Upper lobe of left lung (tissue), 6 donors: ENCODE measurements at regions not wholly inside any gene's neighbourhood (a gene's known extent, or its start where the extent isn't known, plus 50 kb on each side); places are given as distances from the start of the nearest gene placed in this dataset.

Source experiments
- ATAC-seq, 2 donors: fragments of 200-7000 bp; cut with Tn5 transposase; one replicate each; pipeline ENCODE4 v1.9.1; 2022; ENCODE audit warnings: mild to moderate bottlenecking in 2 of 2, moderate library complexity in 2 of 2; ENCODE audit not compliant: low FRiP score in 2 of 2
- DNase-seq, 2 donors: peaks; one replicate each; pipeline ENCODE4 v3.0.0-alpha.2; 2019 to 2020
- H3K27ac ChIP-seq, 4 donors: fragments of 200-600 bp; sonication (generic); one replicate each; pipeline ENCODE4 v1.5.1; 2016 to 2019
- H3K27me3 ChIP-seq, 4 donors: fragments of 200-600 bp; sonication (generic); one replicate each; pipeline ENCODE4 v1.5.1; 2017 to 2019
- H3K36me3 ChIP-seq, 4 donors: fragments of 200-600 bp; sonication (generic); one replicate each; pipeline ENCODE4 v1.5.1; 2016 to 2019
- H3K4me1 ChIP-seq, 4 donors: fragments of 200-600 bp; sonication (generic); one replicate each; pipeline ENCODE4 v1.5.1; 2018 to 2019
- H3K4me3 ChIP-seq, 4 donors: fragments of 200-600 bp; sonication (generic); one replicate each; pipeline ENCODE4 v1.5.1; 2017 to 2019; ENCODE audit warnings: mild to moderate bottlenecking in 2 of 4, moderate library complexity in 1 of 4
- H3K9me3 ChIP-seq, 4 donors: fragments of 200-600 bp; sonication (generic); one replicate each; pipeline ENCODE4 v1.5.1; 2018 to 2019
- EP300 ChIP-seq, 4 donors: sonication (generic); formaldehyde crosslinking; IDR thresholded peaks; one replicate each; pipeline ENCODE4 v1.5.1; 2017; ENCODE audit warnings: antibody characterized with exemption in 4 of 4, control low read depth in 2 of 4
- POLR2A ChIP-seq, 4 donors: fragments of 450-650 bp; IDR thresholded peaks; one replicate each; pipeline ENCODE4 v1.5.1; 2016 to 2017; ENCODE audit warnings: antibody characterized with exemption in 4 of 4, mild to moderate bottlenecking in 2 of 4
- POLR2AphosphoS5 ChIP-seq, 2 donors: sonication (generic); formaldehyde crosslinking; IDR thresholded peaks; one replicate each; pipeline ENCODE4 v1.5.1; 2017; ENCODE audit warnings: antibody characterized with exemption in 2 of 2
- WGBS, 2 donors: methylation state at CpG; one replicate each; pipeline ENCODE4 v1.1.5; 2017 to 2018; 5-methylcytosine and 5-hydroxymethylcytosine counted together
- TF ChIP-seq, protein P1 (sequence below), 6 experiments: fragments of 450-650 bp in 4 of 6; fragments of 200-600 bp in 2 of 6; sonication (generic) in 2 of 6; IDR thresholded peaks; one replicate each; pipeline ENCODE4 v1.5.1; 2016 to 2019; ENCODE audit warnings: antibody characterized with exemption in 6 of 6
- donor health status: DM: no; HTN: no; CAD: no; lungs with moderate emphysema.
- donor health status: DM: no; HTN: yes; CAD: no; lungs with severe emphysema.

DNA sequence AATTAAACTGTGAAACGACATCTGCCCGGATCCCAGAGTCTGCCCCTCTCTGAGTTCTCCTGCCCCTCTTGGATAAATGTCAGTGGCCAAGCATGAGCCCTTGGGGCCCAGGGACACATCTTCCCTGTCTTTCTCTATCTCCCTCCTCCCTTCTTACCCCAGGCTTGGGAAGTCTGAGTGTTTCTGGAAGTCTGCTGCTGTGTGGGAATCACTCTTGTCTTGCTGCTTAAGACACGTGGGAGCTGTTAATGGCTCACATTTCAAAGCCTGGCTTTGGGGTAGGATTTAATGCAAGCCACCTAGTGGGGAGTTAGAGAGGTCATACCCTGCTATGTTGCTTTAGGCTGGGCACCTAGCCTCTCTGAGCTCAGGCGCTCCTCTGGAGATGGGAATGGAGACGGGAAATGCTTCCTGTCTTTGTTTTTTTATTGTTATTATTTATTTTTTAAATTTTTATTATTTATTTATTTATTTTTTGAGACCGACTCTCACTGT, 218.5 kb upstream of the CIBAR2 start:
- Histone ChIP-seq H3K9me3 (no peaks in the 10 kb centered on the region), H3K36me3 (no peaks in the 10 kb centered on the region), H3K27me3 (peaks cover 0 to 3% (median 0%) of the 10 kb centered on the region in 4 donors), H3K4me1 (peaks cover 17 to 55% (median 40%) of the 10 kb centered on the region in 4 donors), H3K4me3 (no peak overlapping the region), H3K27ac (no peak overlapping the region)
- ATAC-seq: peak in 1 of 2 donors; percentile 74
- DNase-seq: no peak
- TF ChIP-seq, protein P1, sequence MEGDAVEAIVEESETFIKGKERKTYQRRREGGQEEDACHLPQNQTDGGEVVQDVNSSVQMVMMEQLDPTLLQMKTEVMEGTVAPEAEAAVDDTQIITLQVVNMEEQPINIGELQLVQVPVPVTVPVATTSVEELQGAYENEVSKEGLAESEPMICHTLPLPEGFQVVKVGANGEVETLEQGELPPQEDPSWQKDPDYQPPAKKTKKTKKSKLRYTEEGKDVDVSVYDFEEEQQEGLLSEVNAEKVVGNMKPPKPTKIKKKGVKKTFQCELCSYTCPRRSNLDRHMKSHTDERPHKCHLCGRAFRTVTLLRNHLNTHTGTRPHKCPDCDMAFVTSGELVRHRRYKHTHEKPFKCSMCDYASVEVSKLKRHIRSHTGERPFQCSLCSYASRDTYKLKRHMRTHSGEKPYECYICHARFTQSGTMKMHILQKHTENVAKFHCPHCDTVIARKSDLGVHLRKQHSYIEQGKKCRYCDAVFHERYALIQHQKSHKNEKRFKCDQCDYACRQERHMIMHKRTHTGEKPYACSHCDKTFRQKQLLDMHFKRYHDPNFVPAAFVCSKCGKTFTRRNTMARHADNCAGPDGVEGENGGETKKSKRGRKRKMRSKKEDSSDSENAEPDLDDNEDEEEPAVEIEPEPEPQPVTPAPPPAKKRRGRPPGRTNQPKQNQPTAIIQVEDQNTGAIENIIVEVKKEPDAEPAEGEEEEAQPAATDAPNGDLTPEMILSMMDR (IDR thresholded peaks at IDR 0.05): peak in 4 of 6 experiments; percentile 12 to 53 (median 33)
- TF ChIP-seq POLR2A (IDR thresholded peaks at IDR 0.05): no peak
- TF ChIP-seq POLR2AphosphoS5 (IDR thresholded peaks at IDR 0.05): no peak
- TF ChIP-seq EP300 (IDR thresholded peaks at IDR 0.05): no peak
- 33 to 34% methylated on average over 6 of the region's 6 CpGs for WGBS, 2 donors

DNA sequence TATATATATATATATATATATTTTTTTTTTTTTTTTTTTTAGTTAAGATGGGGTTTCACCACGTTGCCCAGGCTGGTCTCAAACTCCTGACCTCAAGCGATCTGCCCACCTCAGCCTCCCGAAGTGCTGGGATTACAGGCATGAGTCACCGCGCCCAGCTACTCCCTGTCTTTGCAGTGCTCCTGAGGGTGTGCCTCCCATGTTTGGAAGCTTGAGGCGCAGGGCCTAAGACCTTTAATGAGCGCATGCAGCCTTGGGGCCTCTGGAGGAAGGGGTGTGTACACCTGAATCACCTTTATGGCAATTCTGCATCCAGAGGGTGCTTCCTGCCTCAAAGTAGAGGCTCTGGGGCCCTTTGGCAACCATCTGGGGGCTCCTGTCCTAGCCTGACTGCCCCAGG, 219.4 kb upstream of the CIBAR2 start:
- ATAC-seq (no peak), DNase-seq (no peak)
- WGBS, 2 donors: 65 to 72% methylated on average over 6 to 7 of the region's 7 CpGs
- Histone ChIP-seq H3K27ac (no peak overlapping the region), H3K4me3 (no peak overlapping the region), H3K4me1 (peaks cover 20 to 56% (median 41%) of the 10 kb centered on the region in 4 donors), H3K9me3 (no peaks in the 10 kb centered on the region), H3K36me3 (no peaks in the 10 kb centered on the region), H3K27me3 (peaks cover 0 to 3% (median 0%) of the 10 kb centered on the region in 4 donors)
- TF ChIP-seq POLR2AphosphoS5 (IDR thresholded peaks at IDR 0.05): no peak
- no peak for TF ChIP-seq EP300 (IDR thresholded peaks at IDR 0.05)
- TF ChIP-seq, protein P1 (IDR thresholded peaks at IDR 0.05): no peak
- TF ChIP-seq POLR2A (IDR thresholded peaks at IDR 0.05): no peak

DNA sequence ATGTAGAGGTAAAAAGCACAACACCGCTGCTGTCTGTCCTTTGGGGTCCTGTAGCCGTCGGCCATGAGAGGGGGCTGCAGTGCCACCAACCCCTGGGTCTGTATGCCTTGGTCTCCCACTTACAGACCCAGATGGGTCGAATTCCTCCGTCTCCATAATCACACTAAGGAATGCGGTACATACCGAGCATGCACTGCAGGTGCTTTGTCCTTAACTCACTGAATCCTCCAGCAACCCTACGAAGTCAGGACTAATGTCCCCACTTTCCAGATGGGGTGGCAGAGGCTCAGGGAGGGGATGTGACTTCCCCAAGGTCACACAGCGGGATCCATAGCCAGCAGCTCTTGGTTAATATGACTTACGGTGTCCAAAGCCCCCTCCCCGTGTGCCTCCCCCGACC, 219.9 kb upstream of the CIBAR2 start:
- TF ChIP-seq, protein P1 (IDR thresholded peaks at IDR 0.05): no peak
- TF ChIP-seq POLR2AphosphoS5 (IDR thresholded peaks at IDR 0.05) (no peak), POLR2A (IDR thresholded peaks at IDR 0.05) (no peak), EP300 (IDR thresholded peaks at IDR 0.05) (no peak)
- DNase-seq: no peak
- Histone ChIP-seq H3K4me1 (peaks cover 20 to 56% (median 41%) of the 10 kb centered on the region in 4 donors), H3K9me3 (no peaks in the 10 kb centered on the region), H3K4me3 (no peak overlapping the region), H3K27ac (no peak overlapping the region), H3K27me3 (peaks cover 0 to 3% (median 0%) of the 10 kb centered on the region in 4 donors), H3K36me3 (no peaks in the 10 kb centered on the region)
- 80 to 91% methylated on average over 1 to 12 of the region's 12 CpGs for WGBS, 2 donors
- no peak for ATAC-seq

DNA sequence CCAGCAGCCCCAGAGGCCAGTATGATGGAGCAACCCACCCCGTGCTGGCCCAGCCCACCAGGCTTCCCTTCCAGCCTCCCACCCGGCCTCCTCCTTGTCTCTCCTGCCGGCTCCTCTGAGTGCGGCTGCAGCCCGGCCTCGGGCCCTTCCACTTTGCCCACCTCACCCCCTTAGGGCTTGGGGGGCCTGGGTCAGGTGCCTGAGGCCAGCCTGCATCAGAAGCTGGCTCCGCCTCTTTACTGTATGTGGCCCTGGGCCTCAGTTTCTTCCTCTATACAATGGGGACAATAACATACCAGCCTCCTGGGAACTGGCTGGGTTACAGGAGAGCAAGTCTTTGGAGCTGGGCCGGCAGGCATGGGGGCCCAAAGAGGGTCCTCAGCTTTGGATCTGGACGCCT, 221.1 kb upstream of the CIBAR2 start:
- H3K4me1 ChIP-seq: peaks cover 17 to 48% (median 35%) of the 10 kb centered on the region in 4 donors
- no peak for ATAC-seq
- WGBS, 2 donors: 89 to 92% methylated on average over 7 to 9 of the region's 9 CpGs

More for the DNA sequence above, 221.1 kb upstream of the CIBAR2 start:
- no peak overlapping the region for H3K4me3 ChIP-seq
- H3K9me3 ChIP-seq: no peaks in the 10 kb centered on the region
- peaks cover 0 to 3% (median 0%) of the 10 kb centered on the region in 4 donors for H3K27me3 ChIP-seq
- H3K27ac ChIP-seq: peak overlapping the region in 1 of 4 donors; percentile 42
- TF ChIP-seq, protein P1 (IDR thresholded peaks at IDR 0.05): no peak
- TF ChIP-seq POLR2AphosphoS5 (IDR thresholded peaks at IDR 0.05): no peak
- no peak for TF ChIP-seq POLR2A (IDR thresholded peaks at IDR 0.05)
- no peak for TF ChIP-seq EP300 (IDR thresholded peaks at IDR 0.05)
- H3K36me3 ChIP-seq: no peaks in the 10 kb centered on the region
- DNase-seq: peak in 1 of 2 donors; percentile 59
